ENCODE measurements at regions not wholly inside any gene's neighbourhood (a gene's known extent, or its start where the extent isn't known, plus 50 kb on each side); places are given as distances from the start of the nearest gene placed in this dataset.

- H3K9me3 Mint-ChIP-seq: peaks cover 2% of the 10 kb centered on the region
- no peaks in the 10 kb centered on the region for H3K36me3 Mint-ChIP-seq (ENCODE audit: low read depth)
- peaks cover 49% of the 10 kb centered on the region for H3K27me3 Mint-ChIP-seq
- DNase-seq: no peak
- H3K4me3 Mint-ChIP-seq: no peak overlapping the region
- peaks cover 11% of the 10 kb centered on the region for H3K4me1 Mint-ChIP-seq (ENCODE audit: low read depth)
- H3K27ac Mint-ChIP-seq: no peak overlapping the region
These were observed 600.3 kb downstream of the MID1IP1 start for GRCh38 chrX:39401483-39402110.

DNA sequence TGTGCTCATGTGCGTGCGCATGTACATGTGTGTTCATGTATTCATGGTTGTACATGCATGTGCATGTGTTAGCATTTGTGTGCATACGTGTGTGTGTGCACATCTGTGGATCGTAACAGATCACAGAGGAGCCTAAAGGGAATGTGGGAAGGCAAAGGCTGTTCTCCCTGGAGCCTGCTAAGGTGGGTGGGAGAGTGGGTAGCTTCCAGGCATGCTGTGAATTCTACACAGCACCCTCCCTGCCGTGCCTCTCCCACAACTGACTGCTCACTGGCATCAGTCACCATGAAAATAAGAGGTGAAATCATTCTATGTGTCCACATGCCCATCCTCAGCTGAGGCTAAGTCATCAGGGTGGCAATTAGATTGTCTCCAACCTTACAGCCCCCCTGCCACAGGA is 600.9 kb downstream of the MID1IP1 start:
- Mint-ChIP-seq H3K9me3 (peaks cover 2% of the 10 kb centered on the region), H3K27me3 (peaks cover 50% of the 10 kb centered on the region), H3K4me1 (ENCODE audit: low read depth) (peaks cover 11% of the 10 kb centered on the region), H3K36me3 (ENCODE audit: low read depth) (no peaks in the 10 kb centered on the region), H3K4me3 (no peak overlapping the region), H3K27ac (no peak overlapping the region)
- no peak for DNase-seq

DNA sequence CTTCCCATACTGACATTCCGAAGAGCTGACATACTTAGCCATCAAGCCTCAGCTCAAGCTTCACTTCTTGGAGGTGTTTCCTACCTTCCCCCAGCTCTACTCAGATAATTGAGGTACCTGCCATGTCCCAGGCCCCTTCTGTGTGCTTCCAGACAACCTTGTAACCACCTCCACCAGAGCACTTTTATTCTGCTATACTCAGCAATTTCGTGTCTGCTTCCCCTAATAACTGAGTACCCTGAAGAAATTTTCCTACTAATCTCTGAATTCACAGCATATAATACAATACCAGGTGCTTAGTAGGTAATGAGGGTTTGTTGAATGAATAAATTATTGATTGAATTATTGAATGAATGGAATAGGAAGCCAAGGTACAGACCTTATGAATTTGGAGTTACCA is 605.5 kb downstream of the MID1IP1 start:
- Mint-ChIP-seq H3K4me1 (ENCODE audit: low read depth) (peaks cover 15% of the 10 kb centered on the region), H3K27me3 (peaks cover 48% of the 10 kb centered on the region), H3K9me3 (no peaks in the 10 kb centered on the region), H3K4me3 (no peak overlapping the region), H3K36me3 (ENCODE audit: low read depth) (no peaks in the 10 kb centered on the region), H3K27ac (no peak overlapping the region)
- DNase-seq: no peak

DNA sequence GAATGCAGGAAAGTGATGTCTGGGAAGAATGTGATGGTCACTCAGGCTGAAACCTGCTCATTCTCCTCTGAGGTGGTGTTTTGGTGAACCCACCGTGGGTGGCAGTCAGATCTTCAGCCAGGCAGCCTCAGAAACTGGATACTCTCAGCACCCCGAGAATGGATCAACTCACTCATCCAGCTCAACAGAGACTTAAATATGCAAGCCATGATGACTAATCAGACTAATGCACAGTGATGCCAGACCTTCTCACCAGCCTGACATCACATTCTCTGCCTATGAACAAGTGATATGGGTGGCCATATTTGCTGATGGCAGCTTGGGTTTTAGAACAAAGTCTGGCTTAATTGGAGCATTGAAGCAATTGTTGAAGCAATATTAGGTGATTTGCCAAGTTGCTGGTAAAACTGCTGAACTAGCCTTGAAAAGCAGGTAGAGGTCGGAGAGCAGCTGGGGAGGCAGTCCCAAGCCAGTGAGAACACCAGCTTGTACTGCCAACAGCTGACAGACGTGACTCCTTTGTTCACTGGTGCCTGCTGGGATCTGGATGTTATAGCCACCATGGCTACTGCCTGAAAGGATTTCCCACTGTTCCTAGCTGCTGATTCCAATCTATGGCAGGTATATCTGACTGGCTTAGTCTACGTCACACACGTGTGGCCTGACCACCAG is 608.1 kb downstream of the MID1IP1 start:
- Mint-ChIP-seq H3K4me3 (no peak overlapping the region), H3K4me1 (ENCODE audit: low read depth) (peaks cover 10% of the 10 kb centered on the region), H3K27me3 (peaks cover 41% of the 10 kb centered on the region), H3K27ac (no peak overlapping the region), H3K9me3 (no peaks in the 10 kb centered on the region), H3K36me3 (ENCODE audit: low read depth) (no peaks in the 10 kb centered on the region)
- DNase-seq: no peak

DNA sequence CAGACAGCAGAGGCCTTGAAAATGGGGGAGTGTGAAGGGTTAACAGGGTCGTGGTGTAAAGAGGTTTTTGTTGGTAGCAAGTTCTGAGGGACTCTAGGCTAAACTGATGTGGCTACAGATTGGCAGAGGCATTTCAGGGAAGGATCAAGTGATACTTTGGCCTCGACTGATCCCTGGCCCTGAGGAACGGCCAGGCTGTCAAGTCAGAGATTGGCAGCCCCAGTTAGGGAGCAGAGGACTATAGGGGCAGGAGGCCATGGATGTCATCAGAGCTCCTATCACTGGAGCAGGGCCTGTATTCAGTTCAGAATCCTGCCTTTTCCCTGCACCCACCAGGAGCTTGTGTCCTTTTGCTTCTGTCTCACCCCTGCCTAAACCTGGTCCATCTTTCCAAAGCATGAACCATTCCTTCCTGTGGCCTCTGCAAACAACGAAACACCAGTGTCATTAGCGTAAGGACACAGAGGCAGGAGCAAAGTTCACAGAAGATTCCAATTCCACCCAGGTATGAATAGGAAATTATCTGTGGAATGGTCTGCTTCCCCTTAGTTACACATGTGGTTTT is 613.1 kb downstream of the MID1IP1 start:
- Mint-ChIP-seq H3K4me3 (no peak overlapping the region), H3K9me3 (no peaks in the 10 kb centered on the region), H3K27ac (no peak overlapping the region), H3K4me1 (ENCODE audit: low read depth) (peaks cover 19% of the 10 kb centered on the region), H3K36me3 (ENCODE audit: low read depth) (no peaks in the 10 kb centered on the region), H3K27me3 (peaks cover 44% of the 10 kb centered on the region)
- DNase-seq: no peak

DNA sequence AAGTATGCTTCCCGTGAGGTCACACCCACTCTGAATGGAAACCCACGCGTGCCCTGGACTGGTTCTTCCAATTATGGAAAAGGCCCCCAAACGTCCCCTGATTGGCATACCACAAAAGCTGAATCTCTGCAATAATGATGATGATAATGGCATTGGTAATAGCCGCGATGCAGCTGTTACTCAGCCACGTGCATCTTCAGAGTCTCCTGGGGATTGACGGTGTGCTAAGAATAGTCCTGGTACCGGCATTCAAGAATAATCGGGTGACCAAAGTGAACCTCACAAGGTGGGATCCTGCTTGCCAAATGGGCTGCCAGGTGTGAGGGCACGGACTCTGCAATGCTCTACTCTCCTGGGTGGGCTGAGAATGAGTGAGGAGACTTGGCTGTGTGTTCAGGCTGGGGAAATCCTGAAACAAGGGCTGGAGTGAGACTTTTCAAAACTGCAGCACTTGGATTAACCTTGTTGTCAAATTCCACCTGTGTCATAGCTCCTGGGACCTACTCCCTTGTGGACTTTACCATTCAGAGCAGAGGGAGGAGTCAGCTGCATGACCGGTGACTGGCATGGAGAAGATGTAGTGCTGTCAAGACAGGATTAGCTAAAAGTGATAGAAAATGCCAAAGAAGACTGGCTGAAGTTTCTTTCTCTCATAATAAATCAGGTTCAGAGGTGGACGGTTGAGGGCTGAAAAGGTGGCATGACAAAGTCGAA is 615.4 kb downstream of the MID1IP1 start:
- Mint-ChIP-seq H3K4me3 (no peak overlapping the region), H3K9me3 (no peaks in the 10 kb centered on the region), H3K36me3 (ENCODE audit: low read depth) (no peaks in the 10 kb centered on the region), H3K27ac (no peak overlapping the region), H3K4me1 (ENCODE audit: low read depth) (peaks cover 19% of the 10 kb centered on the region), H3K27me3 (peaks cover 34% of the 10 kb centered on the region)
- no peak for DNase-seq

DNA sequence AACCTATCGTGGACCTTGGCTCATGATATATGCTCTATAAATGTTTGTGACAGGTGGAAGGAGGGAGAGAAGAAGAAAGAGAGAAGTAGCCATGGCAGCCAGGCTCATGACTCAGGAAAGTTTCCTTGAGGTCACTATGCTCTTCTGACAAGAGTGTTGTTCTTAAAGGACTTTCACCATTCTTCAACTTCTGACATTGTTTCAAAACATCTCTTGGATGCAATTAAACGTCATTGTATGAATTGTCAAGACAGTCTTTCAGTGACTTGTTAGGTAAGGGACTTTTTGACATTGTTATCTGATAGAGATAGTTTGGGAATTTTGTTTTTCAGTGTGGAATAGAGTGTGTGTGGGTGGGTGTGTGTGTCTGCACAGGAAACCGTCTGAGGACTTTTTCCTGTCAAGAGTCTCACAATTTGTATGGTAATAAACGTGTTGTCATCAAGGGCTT is 617.0 kb downstream of the MID1IP1 start:
- no peaks in the 10 kb centered on the region for H3K9me3 Mint-ChIP-seq
- DNase-seq: no peak
- no peaks in the 10 kb centered on the region for H3K36me3 Mint-ChIP-seq (ENCODE audit: low read depth)
- peaks cover 26% of the 10 kb centered on the region for H3K27me3 Mint-ChIP-seq
- H3K27ac Mint-ChIP-seq: peak overlapping the region; percentile 54
- H3K4me3 Mint-ChIP-seq: no peak overlapping the region
- peaks cover 28% of the 10 kb centered on the region for H3K4me1 Mint-ChIP-seq (ENCODE audit: low read depth)

- Mint-ChIP-seq H3K4me3 (no peak overlapping the region), H3K9me3 (no peaks in the 10 kb centered on the region)
These were observed 617.7 kb downstream of the MID1IP1 start for GRCh38 chrX:39418731-39419638.

DNA sequence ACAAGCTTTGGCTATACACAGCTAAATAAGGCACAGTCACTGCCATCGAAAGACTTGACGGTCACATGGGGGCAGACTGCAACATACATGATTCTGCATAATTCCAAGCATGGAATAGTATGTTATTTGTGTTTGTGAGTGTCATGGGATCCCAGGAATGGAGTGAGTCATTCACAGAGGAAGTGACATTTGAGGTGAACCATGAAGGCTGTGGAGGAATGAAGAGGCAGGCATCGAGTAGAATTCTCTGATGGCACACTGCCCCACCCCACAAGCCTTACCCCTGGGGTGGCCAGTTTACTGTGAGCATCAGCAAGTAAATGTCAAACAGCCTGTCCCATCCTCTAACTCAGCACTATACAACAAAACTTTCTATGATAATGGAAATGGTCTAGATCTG is 619.7 kb downstream of the MID1IP1 start:
- H3K27ac Mint-ChIP-seq: no peak overlapping the region
- no peaks in the 10 kb centered on the region for H3K9me3 Mint-ChIP-seq
- H3K27me3 Mint-ChIP-seq: peaks cover 26% of the 10 kb centered on the region
- H3K36me3 Mint-ChIP-seq (ENCODE audit: low read depth): no peaks in the 10 kb centered on the region
- DNase-seq: no peak
- peaks cover 50% of the 10 kb centered on the region for H3K4me1 Mint-ChIP-seq (ENCODE audit: low read depth)
- H3K4me3 Mint-ChIP-seq: no peak overlapping the region

More at GRCh38 chrX:39418731-39419638, 617.7 kb downstream of the MID1IP1 start:
- Mint-ChIP-seq H3K36me3 (ENCODE audit: low read depth) (no peaks in the 10 kb centered on the region), H3K27me3 (peaks cover 26% of the 10 kb centered on the region), H3K4me1 (ENCODE audit: low read depth) (peaks cover 33% of the 10 kb centered on the region), H3K27ac (peak overlapping the region; percentile 54)
- DNase-seq: no peak

- DNase-seq: no peak
- Mint-ChIP-seq H3K9me3 (no peaks in the 10 kb centered on the region), H3K27me3 (peaks cover 7% of the 10 kb centered on the region), H3K4me3 (peak overlapping the region; percentile 2), H3K4me1 (ENCODE audit: low read depth) (peaks cover 64% of the 10 kb centered on the region), H3K27ac (peak overlapping the region; percentile 89), H3K36me3 (ENCODE audit: low read depth) (no peaks in the 10 kb centered on the region)
These were observed 624.0 kb downstream of the MID1IP1 start for GRCh38 chrX:39425124-39425806.

GRCh38 chrX:39426101-39426500 is 624.8 kb downstream of the MID1IP1 start:
- no peak for DNase-seq
- Mint-ChIP-seq H3K4me1 (ENCODE audit: low read depth) (peaks cover 65% of the 10 kb centered on the region), H3K27me3 (peaks cover 8% of the 10 kb centered on the region), H3K36me3 (ENCODE audit: low read depth) (no peaks in the 10 kb centered on the region), H3K4me3 (no peak overlapping the region), H3K9me3 (no peaks in the 10 kb centered on the region), H3K27ac (peak overlapping the region; percentile 89)

GRCh38 chrX:39427492-39427891 is 626.2 kb downstream of the MID1IP1 start:
- Mint-ChIP-seq H3K27ac (peak overlapping the region; percentile 88), H3K36me3 (ENCODE audit: low read depth) (no peaks in the 10 kb centered on the region), H3K4me3 (no peak overlapping the region), H3K9me3 (no peaks in the 10 kb centered on the region), H3K4me1 (ENCODE audit: low read depth) (peaks cover 68% of the 10 kb centered on the region), H3K27me3 (peaks cover 15% of the 10 kb centered on the region)
- DNase-seq: no peak

- DNase-seq: peak; percentile 54
These were observed 626.6 kb downstream of the MID1IP1 start for GRCh38 chrX:39427906-39428305.

More at GRCh38 chrX:39427906-39428305, 626.6 kb downstream of the MID1IP1 start:
- Mint-ChIP-seq H3K27ac (peak overlapping the region; percentile 88), H3K9me3 (no peaks in the 10 kb centered on the region), H3K27me3 (peaks cover 18% of the 10 kb centered on the region), H3K4me1 (ENCODE audit: low read depth) (peaks cover 67% of the 10 kb centered on the region), H3K4me3 (no peak overlapping the region), H3K36me3 (ENCODE audit: low read depth) (no peaks in the 10 kb centered on the region)
